ENCODE measurements at regions not wholly inside any gene's neighbourhood (a gene's known extent, or its start where the extent isn't known, plus 50 kb on each side); places are given as distances from the start of the nearest gene placed in this dataset.

DNA sequence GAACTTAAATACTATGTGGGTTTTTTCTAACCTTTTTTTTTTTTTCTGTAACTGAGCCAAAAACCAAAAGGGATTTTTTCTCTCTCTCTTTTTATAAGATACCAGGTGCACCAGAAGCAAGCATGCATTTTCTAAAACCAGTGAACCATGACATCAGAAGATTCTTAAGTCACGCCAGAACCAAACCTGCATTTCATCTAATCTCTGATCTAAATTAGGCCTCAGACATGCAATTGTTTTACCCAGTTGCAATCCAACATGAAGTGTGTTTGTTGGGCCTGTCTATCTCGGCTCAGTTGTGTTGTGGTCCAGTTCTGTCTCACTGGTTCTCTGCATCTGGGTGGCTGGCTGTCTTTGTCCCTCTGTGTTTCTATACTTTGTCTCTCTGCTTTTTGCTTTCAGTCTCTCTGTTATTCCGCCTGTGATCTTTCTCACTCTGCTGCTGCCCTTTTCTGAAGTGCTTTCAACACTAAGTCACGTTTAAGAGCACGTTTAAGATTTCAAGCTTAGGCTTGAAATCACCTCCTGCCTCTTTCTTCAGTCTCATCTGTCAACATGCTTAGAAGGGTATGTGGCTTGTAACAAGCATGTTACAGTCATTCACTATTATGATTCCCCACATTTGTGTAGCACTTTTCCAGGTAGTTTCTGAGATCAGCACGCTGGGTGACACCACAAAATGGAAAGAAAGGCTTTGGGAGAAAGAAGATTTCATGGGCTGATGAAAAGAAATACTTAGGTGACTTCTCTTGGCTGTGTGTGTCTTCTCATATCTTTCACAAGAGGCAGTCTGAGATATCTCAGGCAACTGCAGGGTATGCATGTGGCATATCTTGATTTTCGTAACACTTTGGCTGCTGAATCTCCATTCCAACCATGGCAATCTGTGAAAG lies 488.9 kb downstream of the SHISA9 start:
- DNase-seq (ENCODE audit: low spot score) (no peak), ATAC-seq (ENCODE audit: low FRiP score) (no peak)
- TF ChIP-seq, protein P1, sequence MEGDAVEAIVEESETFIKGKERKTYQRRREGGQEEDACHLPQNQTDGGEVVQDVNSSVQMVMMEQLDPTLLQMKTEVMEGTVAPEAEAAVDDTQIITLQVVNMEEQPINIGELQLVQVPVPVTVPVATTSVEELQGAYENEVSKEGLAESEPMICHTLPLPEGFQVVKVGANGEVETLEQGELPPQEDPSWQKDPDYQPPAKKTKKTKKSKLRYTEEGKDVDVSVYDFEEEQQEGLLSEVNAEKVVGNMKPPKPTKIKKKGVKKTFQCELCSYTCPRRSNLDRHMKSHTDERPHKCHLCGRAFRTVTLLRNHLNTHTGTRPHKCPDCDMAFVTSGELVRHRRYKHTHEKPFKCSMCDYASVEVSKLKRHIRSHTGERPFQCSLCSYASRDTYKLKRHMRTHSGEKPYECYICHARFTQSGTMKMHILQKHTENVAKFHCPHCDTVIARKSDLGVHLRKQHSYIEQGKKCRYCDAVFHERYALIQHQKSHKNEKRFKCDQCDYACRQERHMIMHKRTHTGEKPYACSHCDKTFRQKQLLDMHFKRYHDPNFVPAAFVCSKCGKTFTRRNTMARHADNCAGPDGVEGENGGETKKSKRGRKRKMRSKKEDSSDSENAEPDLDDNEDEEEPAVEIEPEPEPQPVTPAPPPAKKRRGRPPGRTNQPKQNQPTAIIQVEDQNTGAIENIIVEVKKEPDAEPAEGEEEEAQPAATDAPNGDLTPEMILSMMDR (IDR thresholded peaks at IDR 0.05) = no peak

DNA sequence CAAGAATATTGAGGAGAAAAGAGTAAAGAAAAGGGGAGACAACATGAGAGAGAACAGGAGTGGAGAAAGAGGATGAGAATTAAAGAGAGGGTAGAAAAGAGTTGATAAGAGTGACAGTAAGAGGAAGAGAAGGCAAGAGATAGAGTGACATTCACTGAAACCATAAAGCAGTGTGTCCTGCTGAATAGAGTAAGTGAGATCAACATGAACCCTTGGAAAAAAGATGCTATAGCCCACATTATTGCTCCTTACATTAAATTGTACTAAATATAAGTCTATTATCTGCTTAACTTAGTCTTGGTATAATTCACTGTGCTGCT lies 489.5 kb downstream of the SHISA9 start:
- TF ChIP-seq, protein P1 (IDR thresholded peaks at IDR 0.05) = no peak
- ATAC-seq (ENCODE audit: low FRiP score) (no peak), DNase-seq (ENCODE audit: low spot score) (no peak)

DNA sequence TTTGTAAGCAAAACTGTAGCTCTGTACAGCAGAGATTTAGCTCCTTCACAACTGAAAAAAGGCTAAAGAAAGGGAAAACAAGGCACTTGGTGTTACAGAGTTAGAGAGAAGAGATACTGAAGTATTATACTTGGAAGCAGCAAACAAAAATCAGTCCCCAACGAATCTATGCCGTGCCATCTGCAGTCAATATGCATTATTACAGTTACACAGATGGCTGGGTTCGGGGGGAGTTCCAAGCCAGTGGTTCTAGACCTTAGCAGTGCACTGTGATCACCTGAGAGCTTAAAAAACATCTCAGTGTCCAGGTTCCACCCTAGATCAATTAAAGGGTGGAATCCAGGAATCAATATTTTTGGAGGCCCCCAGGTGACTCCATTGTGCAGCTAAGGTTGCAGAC lies 489.9 kb downstream of the SHISA9 start:
- ATAC-seq (ENCODE audit: low FRiP score) (no peak), DNase-seq (ENCODE audit: low spot score) (no peak)

DNA sequence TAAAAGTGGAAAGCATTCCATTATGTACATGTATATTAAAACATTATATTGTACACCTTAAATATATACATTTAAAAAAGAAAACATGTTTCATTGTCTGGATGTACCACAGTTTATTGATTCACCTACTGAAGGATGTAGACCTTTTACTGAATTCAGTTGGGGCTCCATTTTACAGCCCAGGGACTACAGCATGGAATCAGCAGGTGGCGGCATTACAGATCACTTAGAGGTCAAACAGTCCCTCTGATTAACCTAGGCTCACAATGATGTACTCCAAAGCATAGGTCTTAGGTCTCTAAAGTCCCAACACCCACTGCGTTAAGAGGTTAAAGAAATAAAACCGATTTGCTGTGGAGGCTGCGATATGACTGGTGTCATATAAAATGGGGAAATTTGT lies 490.9 kb downstream of the SHISA9 start:
- ATAC-seq (ENCODE audit: low FRiP score) = no peak
- TF ChIP-seq, protein P1 (IDR thresholded peaks at IDR 0.05) = no peak
- no peak for DNase-seq (ENCODE audit: low spot score)

More for the DNA sequence above, 489.9 kb downstream of the SHISA9 start:
- TF ChIP-seq, protein P1 (IDR thresholded peaks at IDR 0.05) = no peak

DNA sequence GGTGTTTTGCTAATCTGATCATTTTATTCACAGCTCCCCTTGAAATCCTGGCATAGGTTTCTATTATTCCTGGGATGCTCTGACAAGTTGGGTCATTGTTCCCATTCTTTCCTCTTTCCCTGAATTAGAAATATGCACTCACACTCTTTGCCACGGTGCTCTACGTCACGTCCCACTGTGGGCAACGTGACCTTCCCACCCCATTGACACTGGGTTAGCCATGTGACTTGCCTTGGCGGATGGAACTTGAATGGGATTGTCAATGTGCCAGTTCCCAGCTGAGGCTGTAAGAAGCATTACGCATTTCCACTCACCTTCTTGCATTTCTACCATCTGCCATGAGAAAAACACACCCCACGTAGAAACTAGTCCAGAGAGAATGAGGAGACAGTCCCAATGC lies 492.4 kb downstream of the SHISA9 start:
- DNase-seq (ENCODE audit: low spot score) (no peak), ATAC-seq (ENCODE audit: low FRiP score) (no peak)
- TF ChIP-seq, protein P1 (IDR thresholded peaks at IDR 0.05) = no peak

DNA sequence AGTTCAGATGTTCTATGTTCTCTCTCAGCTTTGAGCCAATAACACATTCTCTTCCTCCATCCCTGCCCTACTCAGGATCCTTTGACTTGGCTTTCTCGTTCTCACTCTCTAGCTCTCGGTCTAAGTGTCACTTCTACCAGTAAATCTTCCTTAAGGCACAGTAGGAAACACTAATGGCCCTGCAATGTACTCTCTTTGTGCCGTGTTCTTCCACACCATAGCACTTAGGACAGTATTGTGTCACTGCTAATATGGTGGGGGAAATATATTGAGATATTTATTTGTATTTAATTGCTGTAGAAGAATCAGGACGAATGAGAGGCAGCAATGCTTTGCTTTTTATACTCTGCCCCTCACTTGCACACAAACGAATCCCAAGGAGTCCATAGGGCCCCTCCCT lies 493.1 kb downstream of the SHISA9 start:
- DNase-seq (ENCODE audit: low spot score) (no peak), ATAC-seq (ENCODE audit: low FRiP score) (no peak)
- TF ChIP-seq, protein P1 (IDR thresholded peaks at IDR 0.05) = no peak

DNA sequence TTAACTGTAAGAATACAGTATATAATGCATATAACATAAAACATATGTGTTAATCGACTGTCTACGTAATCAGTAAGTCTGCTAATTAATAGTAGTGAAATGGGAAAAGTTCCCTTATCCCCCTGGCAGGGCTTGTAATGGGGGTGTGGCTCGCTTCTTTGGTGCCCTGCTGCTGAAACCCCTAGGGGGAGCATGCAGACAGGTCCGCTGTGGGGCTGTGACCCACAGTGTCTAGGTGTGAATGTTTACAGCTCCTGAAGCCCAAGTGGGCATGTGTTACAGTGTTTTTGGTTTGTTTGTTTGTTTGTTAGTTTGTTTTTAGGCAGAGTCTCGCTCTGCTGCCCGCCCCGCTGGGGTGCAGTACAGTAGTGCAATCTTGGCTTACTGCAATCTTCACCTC lies 495.7 kb downstream of the SHISA9 start:
- TF ChIP-seq, protein P1 (IDR thresholded peaks at IDR 0.05) = no peak
- DNase-seq (ENCODE audit: low spot score) (no peak), ATAC-seq (ENCODE audit: low FRiP score) (no peak)
